Type B pancreatic cell (in vitro differentiated cells): ENCODE measurements at regions not wholly inside any gene's neighbourhood (a gene's known extent, or its start where the extent isn't known, plus 50 kb on each side); places are given as distances from the start of the nearest gene placed in this dataset.

Experiments used
- DNase-seq: peaks from one replicate; pipeline ENCODE4 v3.0.0; 2021; ENCODE audit warnings: mixed read lengths; ENCODE audit not compliant: unreplicated experiment; ENCODE audit errors: extremely low spot score
- H3K27ac Mint-ChIP-seq: 2 replicates; pipeline ENCODE4 v1.8.0; 2021; ENCODE audit warnings: mild to moderate bottlenecking, mixed read lengths
- H3K27me3 Mint-ChIP-seq: 2 replicates; pipeline ENCODE4 v1.8.0; 2021; ENCODE audit warnings: mixed read lengths
- H3K36me3 Mint-ChIP-seq: 2 replicates; pipeline ENCODE4 v1.8.0; 2021; ENCODE audit warnings: mixed read lengths
- H3K4me1 Mint-ChIP-seq: one replicate; pipeline ENCODE4 v1.8.0; 2021; ENCODE audit warnings: mixed read lengths; ENCODE audit not compliant: unreplicated experiment
- H3K4me3 Mint-ChIP-seq: 2 replicates; pipeline ENCODE4 v1.8.0; 2021; ENCODE audit warnings: mild to moderate bottlenecking, mixed read lengths
- H3K9me3 Mint-ChIP-seq: 2 replicates; pipeline ENCODE4 v1.8.0; 2021; ENCODE audit warnings: mixed read lengths
- CTCF ChIP-seq: fragments of 200-600 bp; sonication (generic); conservative IDR thresholded peaks from 2 replicates; pipeline ENCODE4 v1.5.0; 2021; ENCODE audit warnings: antibody characterized with exemption, mild to moderate bottlenecking

- H3K27ac Mint-ChIP-seq, result no peak overlapping the region
These were observed 163.4 kb upstream of the FSTL4 start for GRCh38 chr5:133775584-133776304.

GRCh38 chr5:133773247-133774202 lies 161.2 kb upstream of the FSTL4 start:
- TF ChIP-seq CTCF, result no peak
- peaks cover 27% of the 10 kb centered on the region for H3K27me3 Mint-ChIP-seq
- H3K36me3 Mint-ChIP-seq, result peaks cover 6% of the 10 kb centered on the region
- no peak overlapping the region for H3K27ac Mint-ChIP-seq
- DNase-seq, result no peak
- peaks cover 6% of the 10 kb centered on the region for H3K9me3 Mint-ChIP-seq
- H3K4me1 Mint-ChIP-seq, result no peaks in the 10 kb centered on the region
- no peak overlapping the region for H3K4me3 Mint-ChIP-seq

More at GRCh38 chr5:133775584-133776304, 163.4 kb upstream of the FSTL4 start:
- DNase-seq, result peak; percentile 2
- no peak for TF ChIP-seq CTCF
- peaks cover 6% of the 10 kb centered on the region for H3K9me3 Mint-ChIP-seq
- peaks cover 4% of the 10 kb centered on the region for H3K36me3 Mint-ChIP-seq
- H3K4me3 Mint-ChIP-seq, result no peak overlapping the region
- H3K27me3 Mint-ChIP-seq, result peaks cover 21% of the 10 kb centered on the region
- H3K4me1 Mint-ChIP-seq, result no peaks in the 10 kb centered on the region

- DNase-seq, result no peak
- Mint-ChIP-seq H3K4me1 (no peaks in the 10 kb centered on the region), H3K27ac (no peak overlapping the region), H3K27me3 (peaks cover 48% of the 10 kb centered on the region), H3K4me3 (no peak overlapping the region), H3K9me3 (peaks cover 6% of the 10 kb centered on the region), H3K36me3 (peaks cover 6% of the 10 kb centered on the region)
- no peak for TF ChIP-seq CTCF
These were observed 157.5 kb upstream of the FSTL4 start for GRCh38 chr5:133769842-133770241.

GRCh38 chr5:133763744-133764143 lies 151.4 kb upstream of the FSTL4 start:
- H3K4me1 Mint-ChIP-seq, result no peaks in the 10 kb centered on the region
- H3K4me3 Mint-ChIP-seq, result no peak overlapping the region
- peaks cover 53% of the 10 kb centered on the region for H3K27me3 Mint-ChIP-seq
- TF ChIP-seq CTCF, result no peak
- no peaks in the 10 kb centered on the region for H3K9me3 Mint-ChIP-seq
- DNase-seq, result no peak
- no peak overlapping the region for H3K27ac Mint-ChIP-seq
- no peaks in the 10 kb centered on the region for H3K36me3 Mint-ChIP-seq

- Mint-ChIP-seq H3K4me3 (no peak overlapping the region), H3K27me3 (peaks cover 44% of the 10 kb centered on the region), H3K27ac (no peak overlapping the region), H3K4me1 (no peaks in the 10 kb centered on the region), H3K9me3 (no peaks in the 10 kb centered on the region), H3K36me3 (no peaks in the 10 kb centered on the region)
- peak; percentile 11 for DNase-seq
- no peak for TF ChIP-seq CTCF
These were observed 149.3 kb upstream of the FSTL4 start for GRCh38 chr5:133761632-133762031.
